OCI-LY1 (cell line): ENCODE measurements at regions not wholly inside any gene's neighbourhood (a gene's known extent, or its start where the extent isn't known, plus 50 kb on each side); places are given as distances from the start of the nearest gene placed in this dataset.

ENCODE experiments used
- H2AFZ ChIP-seq: fragments of 200-600 bp; sonication (generic), shearing (Covaris generic); 2 replicates; pipeline ENCODE4 v1.6.0; 2014; ENCODE audit warnings: antibody characterized with exemption, mild to moderate bottlenecking, low read length
- H3F3A ChIP-seq: fragments of 200-600 bp; sonication (generic), shearing (Covaris generic); 2 replicates; pipeline ENCODE4 v1.6.0; 2014; ENCODE audit warnings: mild to moderate bottlenecking, antibody characterized with exemption, low read length, moderate library complexity; ENCODE audit not compliant: insufficient read depth
- H3K27ac ChIP-seq: fragments of 200-600 bp; sonication (generic); 2 replicates; pipeline ENCODE4 v1.5.1; 2014; ENCODE audit warnings: low read length, mixed run types, mild to moderate bottlenecking, low read depth; ENCODE audit not compliant: poor library complexity, severe bottlenecking
- H3K27me3 ChIP-seq: fragments of 200-600 bp; sonication (generic); 2 replicates; pipeline ENCODE4 v1.6.0; 2014; ENCODE audit warnings: antibody characterized with exemption, mild to moderate bottlenecking, low read length, moderate library complexity; ENCODE audit not compliant: insufficient read depth
- H3K36me3 ChIP-seq: fragments of 200-600 bp; sonication (generic); 2 replicates; pipeline ENCODE4 v1.6.1; 2014; ENCODE audit warnings: mild to moderate bottlenecking, antibody characterized with exemption, low read length, moderate library complexity, mixed read lengths; ENCODE audit not compliant: insufficient read depth
- H3K4me1 ChIP-seq: fragments of 200-600 bp; sonication (generic); 2 replicates; pipeline ENCODE4 v1.5.1; 2014; ENCODE audit warnings: mild to moderate bottlenecking, low read length, moderate library complexity; ENCODE audit not compliant: insufficient read depth, severe bottlenecking
- H3K4me2 ChIP-seq: fragments of 200-600 bp; sonication (generic), shearing (Covaris generic); 2 replicates; pipeline ENCODE4 v1.6.1; 2014; ENCODE audit warnings: low read length
- H3K4me3 ChIP-seq: fragments of 200-600 bp; sonication (generic); 2 replicates; pipeline ENCODE4 v1.5.1; 2014; ENCODE audit warnings: low read length, low read depth, mild to moderate bottlenecking, mixed read lengths; ENCODE audit not compliant: poor library complexity, severe bottlenecking
- H3K79me2 ChIP-seq: fragments of 200-600 bp; shearing (Covaris generic); 2 replicates; pipeline ENCODE4 v1.6.1; 2016; ENCODE audit warnings: mixed run types, low read length, mixed read lengths; ENCODE audit not compliant: insufficient read depth
- H3K9ac ChIP-seq: fragments of 200-600 bp; sonication (generic), shearing (Covaris generic); 2 replicates; pipeline ENCODE4 v1.6.1; 2014; ENCODE audit warnings: mild to moderate bottlenecking, low read length, mixed read lengths
- H3K9me2 ChIP-seq: fragments of 200-600 bp; sonication (generic), shearing (Covaris generic); 2 replicates; pipeline ENCODE4 v1.6.1; 2014; ENCODE audit warnings: low read depth, mild to moderate bottlenecking, low read length, mixed read lengths
- H3K9me3 ChIP-seq: fragments of 200-600 bp; shearing (Covaris generic); 2 replicates; pipeline ENCODE4 v1.6.1; 2014; ENCODE audit warnings: low read length, mixed read lengths
- H4K20me1 ChIP-seq: fragments of 200-600 bp; sonication (generic), shearing (Covaris generic); 2 replicates; pipeline ENCODE4 v1.6.0; 2016; ENCODE audit warnings: mild to moderate bottlenecking, low read length; ENCODE audit not compliant: insufficient read depth
- CTCF ChIP-seq: fragments of 200-600 bp; sonication (generic), shearing (Covaris generic); IDR thresholded peaks from 2 replicates; pipeline ENCODE4 v1.5.1; 2017; ENCODE audit warnings: mild to moderate bottlenecking, antibody characterized with exemption, low read length, moderate library complexity, mixed read lengths
- EZH2 ChIP-seq: fragments of 200-600 bp; sonication (generic), shearing (Covaris generic); IDR thresholded peaks from 2 replicates; pipeline ENCODE4 v1.8.0; 2017; ENCODE audit warnings: borderline replicate concordance, mixed run types, mild to moderate bottlenecking, antibody characterized with exemption, low read length, moderate library complexity, mixed read lengths

GRCh38 chr18:30177056-30177455 lies 865.5 kb downstream of the DSC3 start:
- Histone ChIP-seq H3K36me3 (no peaks in the 10 kb centered on the region), H3K27ac (no peak overlapping the region), H3K9me2 (no peaks in the 10 kb centered on the region), H3K9me3 (no peaks in the 10 kb centered on the region), H3K9ac (no peak overlapping the region), H2AFZ (no peak overlapping the region), H3K79me2 (no peaks in the 10 kb centered on the region), H3F3A (no peaks in the 10 kb centered on the region), H3K4me2 (no peak overlapping the region), H3K4me3 (no peak overlapping the region), H3K27me3 (no peaks in the 10 kb centered on the region), H4K20me1 (no peaks in the 10 kb centered on the region), H3K4me1 (no peaks in the 10 kb centered on the region)
- no peak for TF ChIP-seq CTCF
- TF ChIP-seq EZH2: no peak

- H2AFZ ChIP-seq: no peak overlapping the region
- H3K36me3 ChIP-seq: no peaks in the 10 kb centered on the region
- TF ChIP-seq CTCF: no peak
- no peak for TF ChIP-seq EZH2
These were observed 866.8 kb downstream of the DSC3 start for GRCh38 chr18:30175621-30176225.

GRCh38 chr18:30175061-30175574 lies 867.4 kb downstream of the DSC3 start:
- TF ChIP-seq CTCF (no peak), EZH2 (no peak)
- no peak overlapping the region for H3K9ac ChIP-seq

More at GRCh38 chr18:30175621-30176225, 866.8 kb downstream of the DSC3 start:
- H3K9me2 ChIP-seq: no peaks in the 10 kb centered on the region
- no peaks in the 10 kb centered on the region for H3K79me2 ChIP-seq
- no peaks in the 10 kb centered on the region for H3F3A ChIP-seq
- no peak overlapping the region for H3K4me3 ChIP-seq
- H3K27ac ChIP-seq: no peak overlapping the region
- no peaks in the 10 kb centered on the region for H3K9me3 ChIP-seq
- no peak overlapping the region for H3K4me2 ChIP-seq
- no peaks in the 10 kb centered on the region for H4K20me1 ChIP-seq
- no peak overlapping the region for H3K9ac ChIP-seq
- no peaks in the 10 kb centered on the region for H3K27me3 ChIP-seq
- no peaks in the 10 kb centered on the region for H3K4me1 ChIP-seq

More at GRCh38 chr18:30175061-30175574, 867.4 kb downstream of the DSC3 start:
- Histone ChIP-seq H3K36me3 (no peaks in the 10 kb centered on the region), H3K9me3 (no peaks in the 10 kb centered on the region), H3K27me3 (no peaks in the 10 kb centered on the region), H3K4me2 (no peak overlapping the region), H3F3A (no peaks in the 10 kb centered on the region), H3K4me1 (no peaks in the 10 kb centered on the region), H3K79me2 (no peaks in the 10 kb centered on the region), H3K27ac (no peak overlapping the region), H3K4me3 (no peak overlapping the region), H2AFZ (no peak overlapping the region), H4K20me1 (no peaks in the 10 kb centered on the region), H3K9me2 (no peaks in the 10 kb centered on the region)
